ENCODE measurements at regions not wholly inside any gene's neighbourhood (a gene's known extent, or its start where the extent isn't known, plus 50 kb on each side); places are given as distances from the start of the nearest gene placed in this dataset.
"Not testable (repeated sequence)": the region's sequence is repeated elsewhere in the genome, so short reads cannot be mapped to it uniquely, and the experiment has no call there.

GRCh38 chr6:50467931-50468330 lies 245.4 kb upstream of the TFAP2D start:
- DNase-seq (ENCODE audit: low spot score) = no peak

- DNase-seq (ENCODE audit: low spot score) = no peak
Observed at GRCh38 chr6:50471041-50471440, 242.3 kb upstream of the TFAP2D start.

- DNase-seq (ENCODE audit: low spot score) = no peak
Observed at GRCh38 chr6:50510361-50510760, 203.0 kb upstream of the TFAP2D start.

- no peak for DNase-seq (ENCODE audit: low spot score)
Observed at GRCh38 chr6:50520326-50521266, 192.7 kb upstream of the TFAP2D start.

- DNase-seq (ENCODE audit: low spot score) = no peak
Observed at GRCh38 chr6:50524341-50524740, 189.0 kb upstream of the TFAP2D start.

DNA sequence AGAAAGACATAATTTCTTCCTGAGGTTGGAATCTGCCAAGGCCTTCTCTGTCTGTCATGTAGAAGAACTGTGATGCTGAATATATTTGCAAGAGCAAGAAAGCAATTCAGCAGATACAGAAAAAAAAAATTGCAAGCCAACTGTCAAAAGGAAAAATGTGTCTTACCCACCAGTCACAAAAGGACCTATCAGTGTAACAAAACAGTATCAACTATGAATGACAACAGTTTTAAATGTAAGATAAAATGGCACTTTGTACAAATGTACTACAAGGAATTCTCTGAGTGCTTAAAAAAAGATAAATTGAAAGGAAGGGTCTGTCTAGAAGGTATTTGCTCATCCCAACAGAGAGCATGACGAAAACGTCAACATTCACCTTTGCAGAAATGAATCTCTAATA lies 185.3 kb upstream of the TFAP2D start:
- DNase-seq (ENCODE audit: low spot score) = no peak

GRCh38 chr6:50539447-50539846 lies 173.9 kb upstream of the TFAP2D start:
- DNase-seq (ENCODE audit: low spot score) = no peak

DNA sequence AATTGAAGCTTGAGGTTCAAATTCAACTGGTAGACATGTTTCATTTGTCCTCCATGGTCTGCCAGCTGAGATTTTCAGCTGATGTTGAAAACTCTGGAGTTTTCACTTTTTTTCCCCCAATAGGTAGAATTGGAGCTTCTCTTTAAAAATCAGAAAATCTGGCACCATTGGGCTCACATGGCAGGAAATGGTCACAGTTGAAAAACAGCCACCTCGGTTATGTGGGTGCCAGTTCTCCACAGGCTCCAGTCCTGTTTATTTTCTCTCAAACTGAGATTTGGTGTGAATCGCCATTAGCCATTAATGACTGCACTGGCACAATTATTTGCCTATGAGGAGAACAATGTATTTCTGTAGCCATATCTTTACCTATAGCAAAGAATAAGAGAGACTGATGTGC lies 171.4 kb upstream of the TFAP2D start:
- no peak for DNase-seq (ENCODE audit: low spot score)

DNA sequence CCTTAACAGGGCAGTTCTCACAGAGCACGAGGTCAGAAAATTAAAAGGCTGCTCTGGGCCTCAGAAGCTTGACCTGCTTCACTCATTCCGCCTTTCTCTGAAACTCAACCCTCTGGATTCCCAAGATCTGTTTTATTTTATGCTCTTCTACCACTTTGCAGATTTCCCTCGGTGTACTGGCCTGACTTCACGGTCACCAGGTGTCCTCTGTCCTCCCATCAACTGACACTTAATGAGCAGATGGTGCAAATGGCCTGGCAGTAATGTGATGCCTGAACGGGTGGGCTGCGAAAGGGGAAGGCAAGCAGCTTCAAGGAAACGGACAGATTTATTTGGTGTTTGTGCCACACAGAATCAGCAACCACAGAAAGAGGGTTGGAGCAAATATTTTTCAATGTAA lies 169.7 kb upstream of the TFAP2D start:
- DNase-seq (ENCODE audit: low spot score) = no peak

DNA sequence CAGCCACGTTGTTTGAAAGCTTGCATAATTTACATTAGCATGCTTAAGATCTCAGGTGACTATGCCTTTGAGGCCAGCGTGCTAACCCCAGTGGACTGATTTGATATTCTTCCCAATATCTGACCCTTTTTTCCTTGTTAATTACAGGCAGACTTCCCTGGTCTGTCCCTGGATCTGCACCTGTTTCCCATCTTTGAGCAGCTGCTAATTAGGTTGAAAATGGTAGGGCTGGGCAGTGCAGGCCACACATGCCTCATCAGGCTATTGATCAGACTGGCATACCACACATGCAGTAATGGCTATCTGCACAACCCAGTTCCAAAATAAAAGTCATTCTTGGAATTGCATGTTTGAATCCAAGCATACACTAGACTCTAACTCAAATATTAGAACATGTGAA lies 164.3 kb upstream of the TFAP2D start:
- DNase-seq (ENCODE audit: low spot score) = no peak

- no peak for DNase-seq (ENCODE audit: low spot score)
Observed at GRCh38 chr6:50549475-50549874, 163.9 kb upstream of the TFAP2D start.

DNA sequence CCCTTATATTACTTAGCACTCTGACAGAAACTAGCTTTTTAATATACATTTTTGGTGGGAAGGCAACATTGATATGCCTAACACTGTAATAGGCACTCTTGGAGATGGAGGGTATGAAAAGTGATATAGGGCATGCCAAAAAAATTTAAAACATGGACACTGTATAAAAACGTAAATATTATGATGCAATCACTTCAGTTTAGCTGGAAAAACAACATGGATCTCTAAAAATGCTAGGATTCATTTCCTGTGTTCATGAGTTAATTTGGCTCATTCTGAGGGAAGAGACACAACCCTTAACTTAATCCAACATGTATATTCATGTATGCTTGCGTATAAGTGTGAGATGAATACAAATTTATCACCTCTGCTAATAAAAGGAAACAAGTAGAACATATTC lies 157.3 kb upstream of the TFAP2D start:
- DNase-seq (ENCODE audit: low spot score) = no peak

DNA sequence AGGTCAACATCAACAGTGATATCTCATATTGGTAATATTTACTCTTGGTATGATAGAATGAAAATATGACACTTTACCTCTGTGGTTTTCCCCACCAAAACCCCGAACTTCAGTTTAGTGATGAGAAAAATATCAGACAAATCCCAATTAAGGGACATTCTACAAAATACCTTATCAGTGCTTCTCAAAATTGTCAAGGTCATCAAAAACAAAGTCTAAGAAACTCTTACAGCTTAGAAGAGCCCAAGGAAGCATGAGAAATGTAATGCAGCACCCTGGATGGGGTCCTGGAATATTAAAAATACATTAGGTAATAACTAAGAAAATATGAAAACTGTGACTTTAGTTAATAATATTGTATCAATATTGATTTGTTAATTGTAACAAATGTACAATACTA lies 148.3 kb upstream of the TFAP2D start:
- no peak for DNase-seq (ENCODE audit: low spot score)

GRCh38 chr6:50571230-50571629 lies 142.1 kb upstream of the TFAP2D start:
- DNase-seq (ENCODE audit: low spot score) = not testable (repeated sequence)

DNA sequence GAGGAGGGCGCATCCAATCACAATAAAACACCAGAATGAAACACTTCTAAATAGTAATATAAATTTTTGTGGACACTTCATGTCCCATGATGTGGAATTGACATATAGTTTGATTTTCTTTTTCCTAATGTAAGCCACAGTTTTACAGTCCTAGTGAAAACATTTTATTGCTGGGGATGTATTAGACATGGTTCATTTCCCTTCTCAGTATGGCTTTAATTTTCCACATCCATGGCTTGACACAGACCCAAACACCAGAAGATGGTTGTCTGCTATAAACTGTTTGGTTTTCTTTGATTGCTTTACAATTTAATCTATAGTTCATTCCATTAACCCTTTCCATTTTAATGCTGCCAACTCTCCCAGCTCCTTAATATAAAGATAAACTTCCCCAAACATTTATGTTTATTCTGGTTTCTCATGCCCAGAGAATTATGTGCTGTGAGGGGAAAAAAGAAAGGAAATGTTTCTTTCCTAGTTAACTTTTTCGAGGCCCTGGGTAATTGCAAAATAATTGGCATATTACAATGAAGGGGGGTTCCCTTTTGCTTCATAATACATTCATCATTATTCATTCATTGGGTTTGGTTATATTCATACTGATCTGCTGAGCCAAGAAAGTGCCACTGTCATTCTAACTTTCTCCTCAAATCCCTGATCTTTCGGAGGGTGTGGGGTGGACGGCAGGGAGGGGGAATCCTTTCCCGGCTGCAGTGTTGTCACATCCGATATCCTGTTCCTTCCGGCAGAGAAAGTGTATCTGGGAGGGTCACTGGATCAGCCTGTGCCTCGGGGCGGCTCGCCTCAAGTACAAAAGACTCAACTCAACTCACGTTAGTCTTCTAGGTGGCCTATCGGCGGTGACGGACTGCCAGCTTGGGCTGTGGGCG lies 127.6 kb upstream of the TFAP2D start:
- no peak for DNase-seq (ENCODE audit: low spot score)

GRCh38 chr6:50586331-50586675 lies 127.0 kb upstream of the TFAP2D start:
- no peak for DNase-seq (ENCODE audit: low spot score)

DNA sequence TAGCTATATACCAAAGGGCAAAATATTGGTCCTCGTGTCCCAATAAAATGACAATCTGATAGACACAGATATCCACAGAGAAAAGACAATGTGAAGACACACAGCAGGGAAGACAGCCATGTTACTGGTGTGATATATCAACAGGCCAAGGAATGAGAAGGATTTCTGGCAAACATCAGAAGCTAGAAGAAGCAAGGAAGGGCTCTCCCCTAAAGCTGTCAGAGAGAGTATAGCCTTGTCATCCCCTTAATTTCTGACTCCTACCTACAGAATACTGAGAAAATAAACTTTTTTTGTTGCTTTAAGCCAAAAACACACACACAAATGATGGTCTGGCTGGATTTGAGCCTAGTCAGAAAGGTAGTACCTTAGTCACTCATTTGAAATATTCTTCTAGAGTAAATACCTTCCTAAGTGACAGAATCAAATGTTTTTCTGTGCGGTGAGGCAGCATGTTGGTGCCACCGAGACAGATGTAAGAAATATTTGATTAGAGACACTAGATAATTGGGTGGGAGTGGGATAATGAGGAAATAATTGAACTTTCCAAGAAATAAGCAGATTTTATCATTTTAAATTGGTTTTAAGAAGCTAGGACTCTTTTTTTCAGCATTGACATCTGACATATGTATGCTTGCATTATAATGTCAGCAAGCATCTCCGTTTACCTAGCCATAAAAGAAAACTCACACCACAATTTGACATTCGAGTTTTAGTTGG lies 123.4 kb upstream of the TFAP2D start:
- no peak for DNase-seq (ENCODE audit: low spot score)

DNA sequence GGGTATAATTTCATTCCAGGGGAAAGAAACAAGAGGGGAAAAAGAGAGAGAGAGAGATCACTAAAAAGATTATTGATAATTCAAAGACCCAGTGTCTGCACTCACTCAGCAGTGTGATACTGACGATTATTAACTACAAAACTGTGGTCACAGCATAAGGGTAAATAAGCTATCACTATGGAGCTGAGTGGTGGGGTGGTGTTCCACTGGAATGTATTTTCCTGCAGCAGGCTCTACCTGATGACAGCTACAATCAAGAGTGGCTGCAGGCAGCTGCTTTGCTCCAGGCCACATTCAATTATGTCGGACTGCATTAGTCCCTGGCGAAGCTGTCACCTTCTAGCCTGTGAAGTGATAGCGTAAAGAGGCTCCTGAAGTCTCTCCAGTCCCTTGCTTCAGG lies 122.2 kb upstream of the TFAP2D start:
- no peak for DNase-seq (ENCODE audit: low spot score)

DNA sequence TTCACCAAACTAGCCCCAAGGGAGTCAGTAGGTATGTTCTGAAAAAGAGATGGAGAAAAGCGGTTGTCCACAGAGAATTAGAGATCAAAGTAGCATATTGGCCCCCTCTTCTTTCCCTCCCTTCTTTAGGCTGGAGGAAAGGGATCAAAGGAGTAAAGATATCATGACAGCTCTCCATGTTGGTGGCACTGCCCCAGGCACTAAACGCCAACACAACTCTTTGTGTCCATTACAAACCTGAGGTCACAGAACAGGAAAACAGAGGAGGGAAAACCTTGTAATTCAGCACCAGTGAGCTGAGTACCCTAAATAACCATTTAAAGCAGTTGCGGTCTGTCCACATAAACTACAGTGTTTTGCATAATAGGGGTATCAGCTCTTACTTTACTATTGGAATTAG lies 113.0 kb upstream of the TFAP2D start:
- DNase-seq (ENCODE audit: low spot score) = no peak

DNA sequence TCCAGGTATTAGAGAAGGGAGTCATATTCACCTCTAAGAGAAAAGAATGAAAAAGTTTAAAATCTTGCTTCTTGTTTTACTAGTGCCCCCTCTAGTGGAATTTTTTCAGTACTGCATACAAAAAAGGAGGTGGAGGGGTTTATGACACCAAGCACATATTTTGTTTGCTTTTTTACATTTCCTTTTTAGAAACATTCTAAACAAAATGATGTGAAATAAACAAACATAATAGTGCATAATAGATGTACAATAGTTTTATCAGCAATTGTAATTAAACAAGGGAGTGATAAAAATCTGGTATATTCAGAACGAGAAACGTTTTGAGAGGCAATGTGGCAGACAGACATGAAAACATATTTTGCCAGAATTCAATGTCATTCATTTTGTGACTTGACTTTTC lies 111.0 kb upstream of the TFAP2D start:
- peak; percentile 24 for DNase-seq (ENCODE audit: low spot score)

- DNase-seq (ENCODE audit: low spot score) = no peak
Observed at GRCh38 chr6:50608421-50608820, 104.9 kb upstream of the TFAP2D start.

DNA sequence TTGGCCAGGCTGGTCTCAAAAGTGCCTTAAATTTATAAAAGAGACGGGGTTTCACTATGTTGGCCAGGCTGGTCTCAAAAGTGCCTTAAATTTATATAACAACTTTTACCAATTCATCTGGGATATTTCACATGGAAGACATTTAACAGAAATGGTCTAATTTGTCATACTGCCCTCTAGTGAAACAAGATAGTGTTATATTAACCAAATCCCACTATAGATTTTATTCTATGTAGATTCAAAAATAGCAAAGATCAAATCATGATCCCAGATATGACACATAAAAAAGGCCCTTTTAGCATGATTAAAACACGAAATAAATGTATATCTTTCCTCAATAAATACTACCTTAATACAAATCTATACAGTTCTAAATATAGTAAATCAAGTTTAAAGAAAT lies 102.8 kb upstream of the TFAP2D start:
- no peak for DNase-seq (ENCODE audit: low spot score)

GRCh38 chr6:50635429-50635828 lies 77.9 kb upstream of the TFAP2D start:
- no peak for DNase-seq (ENCODE audit: low spot score)
